Muscle of leg (tissue), 3 donors: ENCODE measurements at regions not wholly inside any gene's neighbourhood (a gene's known extent, or its start where the extent isn't known, plus 50 kb on each side); places are given as distances from the start of the nearest gene placed in this dataset.

Source experiments
- DNase-seq: peaks from one replicate; pipeline ENCODE4 v3.0.0; 2013
- H3K27ac ChIP-seq: one replicate; pipeline ENCODE4 v1.5.1; 2013; ENCODE audit warnings: mild to moderate bottlenecking, low read length, control low read depth
- H3K27me3 ChIP-seq: one replicate; pipeline ENCODE4 v1.6.1; 2013; ENCODE audit warnings: low read length; ENCODE audit not compliant: control insufficient read depth, insufficient read depth
- H3K36me3 ChIP-seq: one replicate; pipeline ENCODE4 v1.6.1; 2013; ENCODE audit warnings: low read length; ENCODE audit not compliant: control insufficient read depth, insufficient read depth
- H3K4me1 ChIP-seq: one replicate; pipeline ENCODE4 v1.6.1; 2013; ENCODE audit warnings: low read length; ENCODE audit not compliant: control insufficient read depth, insufficient read depth
- H3K4me3 ChIP-seq: one replicate; pipeline ENCODE4 v1.5.1; 2013; ENCODE audit warnings: low read length, control low read depth
- H3K9me3 ChIP-seq: replicated peaks from 2 replicates; pipeline ENCODE4 v1.6.1; 2013; ENCODE audit warnings: low read depth, low read length; ENCODE audit not compliant: control insufficient read depth
- whole genome bisulfite sequencing: methylation state at CpG from one replicate; pipeline ENCODE4 v1.1.5; 2013; ENCODE audit warnings: missing lambda C conversion rate; ENCODE audit not compliant: insufficient coverage; 5-methylcytosine and 5-hydroxymethylcytosine counted together

GRCh38 chr2:138276339-138276738 lies 225.2 kb upstream of the SPOPL start:
- DNase-seq, result no peak
- Histone ChIP-seq H3K27ac (no peak overlapping the region), H3K4me3 (no peak overlapping the region), H3K27me3 (no peaks in the 10 kb centered on the region), H3K36me3 (no peaks in the 10 kb centered on the region), H3K4me1 (no peaks in the 10 kb centered on the region), H3K9me3 (no peaks in the 10 kb centered on the region)
- no CpG with 5 or more reads among the region's 1 CpG for WGBS

GRCh38 chr2:138277062-138277461 lies 224.5 kb upstream of the SPOPL start:
- no peaks in the 10 kb centered on the region for H3K27me3 ChIP-seq
- no peak overlapping the region for H3K27ac ChIP-seq
- no peaks in the 10 kb centered on the region for H3K4me1 ChIP-seq
- no peaks in the 10 kb centered on the region for H3K9me3 ChIP-seq
- H3K36me3 ChIP-seq, result no peaks in the 10 kb centered on the region
- H3K4me3 ChIP-seq, result no peak overlapping the region
- no peak for DNase-seq

- H3K4me3 ChIP-seq, result no peak overlapping the region
Measured at GRCh38 chr2:138279871-138280270, 221.7 kb upstream of the SPOPL start.

GRCh38 chr2:138280999-138281695 lies 220.4 kb upstream of the SPOPL start:
- H3K9me3 ChIP-seq, result no peaks in the 10 kb centered on the region
- 90% methylated on average over 1 of the region's 1 CpG for WGBS

More at GRCh38 chr2:138279871-138280270, 221.7 kb upstream of the SPOPL start:
- no peak for DNase-seq
- no peak overlapping the region for H3K27ac ChIP-seq
- no peaks in the 10 kb centered on the region for H3K36me3 ChIP-seq
- H3K9me3 ChIP-seq, result no peaks in the 10 kb centered on the region
- H3K27me3 ChIP-seq, result no peaks in the 10 kb centered on the region
- H3K4me1 ChIP-seq, result no peaks in the 10 kb centered on the region

DNA sequence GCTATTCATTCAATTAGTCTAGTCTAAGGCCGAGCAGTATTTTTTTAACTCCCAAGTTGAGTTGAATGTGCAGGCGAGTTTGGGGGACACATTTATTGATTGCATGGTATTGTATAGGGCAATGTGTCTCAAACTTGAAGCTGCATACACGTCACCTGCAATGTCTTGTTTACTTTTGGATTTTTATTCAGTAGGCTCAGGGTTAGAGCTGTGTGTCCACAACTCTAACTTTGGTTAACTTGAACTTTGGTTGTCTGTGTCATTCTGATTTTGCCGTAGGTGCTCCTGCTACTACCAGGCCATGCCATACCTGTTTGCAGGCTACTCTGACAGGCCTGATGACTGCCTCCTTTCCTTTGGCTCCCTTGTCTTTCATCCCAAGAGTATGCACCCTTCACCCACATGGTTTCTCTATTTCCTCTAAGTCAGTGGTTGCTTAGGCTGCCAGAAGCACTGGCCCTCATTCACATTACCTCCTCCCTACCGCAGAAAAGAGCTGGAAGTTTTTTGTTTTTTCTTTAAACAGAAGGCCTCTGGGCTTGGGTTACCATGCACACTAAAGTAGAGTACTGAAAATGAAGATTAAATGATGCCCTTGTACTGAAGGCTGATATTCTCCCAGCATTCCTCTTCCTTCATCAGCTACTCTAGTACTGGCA lies 219.4 kb upstream of the SPOPL start:
- Histone ChIP-seq H3K36me3 (no peaks in the 10 kb centered on the region), H3K27ac (no peak overlapping the region), H3K27me3 (no peaks in the 10 kb centered on the region), H3K4me3 (no peak overlapping the region), H3K9me3 (no peaks in the 10 kb centered on the region), H3K4me1 (no peaks in the 10 kb centered on the region)
- 88% methylated on average over 4 of the region's 5 CpGs for WGBS
- DNase-seq, result no peak

More at GRCh38 chr2:138280999-138281695, 220.4 kb upstream of the SPOPL start:
- Histone ChIP-seq H3K4me3 (no peak overlapping the region), H3K36me3 (no peaks in the 10 kb centered on the region), H3K4me1 (no peaks in the 10 kb centered on the region), H3K27ac (no peak overlapping the region), H3K27me3 (no peaks in the 10 kb centered on the region)
- DNase-seq, result no peak

GRCh38 chr2:138291805-138292204 lies 209.8 kb upstream of the SPOPL start:
- no peak overlapping the region for H3K27ac ChIP-seq
- H3K4me1 ChIP-seq, result no peaks in the 10 kb centered on the region
- no peaks in the 10 kb centered on the region for H3K36me3 ChIP-seq
- no peak for DNase-seq
- no peaks in the 10 kb centered on the region for H3K27me3 ChIP-seq
- no peak overlapping the region for H3K4me3 ChIP-seq
- peaks cover 3% of the 10 kb centered on the region for H3K9me3 ChIP-seq
- no CpG with 5 or more reads among the region's 3 CpGs for WGBS

DNA sequence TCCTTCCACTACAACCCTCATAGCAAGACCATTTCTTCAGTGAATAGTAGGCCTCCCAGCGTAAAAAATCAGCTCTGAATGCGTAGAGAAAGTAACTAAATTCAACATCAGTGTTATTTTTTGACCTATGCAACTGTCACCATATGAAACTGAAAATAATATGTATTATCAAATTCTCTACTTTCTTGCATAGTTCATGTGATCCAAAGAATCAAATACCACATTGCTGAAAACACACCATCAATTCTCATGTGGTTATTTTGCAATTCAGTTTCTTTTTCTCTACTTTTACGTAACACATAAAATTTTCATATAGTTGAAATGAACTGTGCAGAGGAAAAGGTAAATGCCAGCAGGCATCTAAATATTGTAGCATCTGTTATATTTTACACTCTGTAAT lies 208.5 kb upstream of the SPOPL start:
- WGBS, result no CpG with 5 or more reads among the region's 3 CpGs
- Histone ChIP-seq H3K9me3 (peaks cover 3% of the 10 kb centered on the region), H3K4me1 (no peaks in the 10 kb centered on the region), H3K27ac (no peak overlapping the region), H3K27me3 (no peaks in the 10 kb centered on the region), H3K36me3 (no peaks in the 10 kb centered on the region), H3K4me3 (no peak overlapping the region)
- no peak for DNase-seq

DNA sequence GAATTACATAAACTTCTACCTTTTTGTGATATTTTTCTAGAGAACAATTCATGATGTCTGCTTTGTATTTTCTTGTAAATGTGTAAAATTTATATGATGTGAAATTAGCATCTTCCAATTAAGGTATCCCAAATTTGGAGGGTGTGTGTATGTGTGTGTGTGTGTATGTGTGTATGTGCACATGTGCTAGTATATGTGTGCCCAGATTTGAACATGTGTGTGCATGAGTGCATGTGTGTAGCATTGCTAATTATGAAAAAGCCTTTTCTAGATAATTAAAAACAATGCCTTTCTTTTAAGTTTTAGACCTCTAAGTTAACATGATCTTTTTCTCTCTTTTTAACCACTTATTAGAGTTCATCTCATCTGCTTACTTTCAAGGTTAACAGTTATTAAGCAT lies 208.0 kb upstream of the SPOPL start:
- Histone ChIP-seq H3K27ac (no peak overlapping the region), H3K4me1 (no peaks in the 10 kb centered on the region), H3K36me3 (no peaks in the 10 kb centered on the region), H3K9me3 (peaks cover 2% of the 10 kb centered on the region), H3K27me3 (no peaks in the 10 kb centered on the region), H3K4me3 (no peak overlapping the region)
- no peak for DNase-seq

DNA sequence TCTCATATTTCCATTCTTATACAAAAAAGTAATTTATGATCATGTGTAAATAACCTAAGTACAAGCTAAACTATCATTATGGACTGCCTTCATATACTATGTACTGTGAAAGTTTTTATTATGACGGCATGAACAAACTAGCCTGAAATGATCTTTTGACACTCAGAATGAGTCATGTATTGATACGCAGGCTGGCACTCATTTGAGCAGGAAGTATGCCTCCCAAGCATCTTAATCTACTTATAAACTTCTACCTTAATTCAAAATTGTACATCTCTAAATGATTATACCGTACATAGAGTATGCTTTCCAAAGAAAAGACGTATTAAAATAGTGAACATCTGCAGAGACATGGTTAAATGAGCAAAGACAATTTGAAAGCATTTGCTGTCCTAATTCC lies 207.1 kb upstream of the SPOPL start:
- Histone ChIP-seq H3K4me3 (no peak overlapping the region), H3K27me3 (no peaks in the 10 kb centered on the region), H3K9me3 (no peaks in the 10 kb centered on the region), H3K27ac (no peak overlapping the region), H3K36me3 (no peaks in the 10 kb centered on the region), H3K4me1 (no peaks in the 10 kb centered on the region)
- DNase-seq, result no peak
- no CpG with 5 or more reads among the region's 4 CpGs for WGBS

DNA sequence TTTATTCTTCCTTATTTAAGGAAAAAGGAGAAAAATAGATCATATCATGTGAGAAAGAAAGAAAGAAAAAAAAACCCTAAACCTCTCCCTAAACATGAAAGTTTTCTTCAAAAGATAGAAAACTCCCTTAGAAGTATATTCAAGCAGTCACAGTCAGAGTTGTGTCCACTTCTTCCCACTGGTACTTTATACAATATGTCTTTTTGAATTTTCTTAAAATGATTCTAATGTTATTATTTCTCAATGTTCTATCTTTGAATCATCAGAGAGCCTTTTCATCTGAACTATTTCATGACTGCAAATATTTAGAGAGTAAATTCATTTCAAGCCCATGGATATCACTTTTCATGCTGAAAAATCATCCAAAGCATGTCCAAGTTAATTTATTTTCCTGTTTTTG lies 205.2 kb upstream of the SPOPL start:
- Histone ChIP-seq H3K27ac (no peak overlapping the region), H3K9me3 (no peaks in the 10 kb centered on the region), H3K4me3 (no peak overlapping the region), H3K27me3 (no peaks in the 10 kb centered on the region), H3K36me3 (no peaks in the 10 kb centered on the region), H3K4me1 (no peaks in the 10 kb centered on the region)
- DNase-seq, result no peak
